ENCODE measurements at regions not wholly inside any gene's neighbourhood (a gene's known extent, or its start where the extent isn't known, plus 50 kb on each side); places are given as distances from the start of the nearest gene placed in this dataset.
"Not testable (repeated sequence)": the region's sequence is repeated elsewhere in the genome, so short reads cannot be mapped to it uniquely, and the experiment has no call there.

DNA sequence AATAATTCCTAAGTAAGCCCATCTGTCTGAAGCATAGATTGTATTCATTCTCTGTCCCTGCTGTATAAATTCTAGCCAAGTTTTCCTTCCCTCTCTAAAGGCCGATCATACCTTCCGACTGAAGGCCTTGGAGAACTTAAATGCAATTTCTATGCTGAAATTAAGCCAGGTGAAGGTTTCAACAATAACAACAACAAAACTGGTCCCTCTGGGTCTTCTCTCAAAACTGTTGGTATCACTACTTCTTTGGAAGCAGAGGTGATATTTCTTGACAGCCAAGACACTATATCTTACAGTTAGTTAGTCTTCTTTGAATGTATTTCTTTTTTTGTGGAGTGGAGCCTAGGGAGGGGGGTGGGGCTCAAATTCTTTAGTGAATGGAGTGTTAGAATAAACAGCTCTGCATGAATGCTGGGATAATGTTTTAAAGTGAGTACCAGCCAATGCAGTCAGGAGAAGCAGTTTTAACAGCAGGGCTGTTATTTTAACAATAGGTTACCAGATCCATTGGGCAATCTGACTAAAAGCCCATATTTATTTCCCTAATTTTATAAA is 508.9 kb downstream of the EBF1 start:
- DNase-seq (ENCODE audit: low spot score) = no peak
- TF ChIP-seq, protein P1, sequence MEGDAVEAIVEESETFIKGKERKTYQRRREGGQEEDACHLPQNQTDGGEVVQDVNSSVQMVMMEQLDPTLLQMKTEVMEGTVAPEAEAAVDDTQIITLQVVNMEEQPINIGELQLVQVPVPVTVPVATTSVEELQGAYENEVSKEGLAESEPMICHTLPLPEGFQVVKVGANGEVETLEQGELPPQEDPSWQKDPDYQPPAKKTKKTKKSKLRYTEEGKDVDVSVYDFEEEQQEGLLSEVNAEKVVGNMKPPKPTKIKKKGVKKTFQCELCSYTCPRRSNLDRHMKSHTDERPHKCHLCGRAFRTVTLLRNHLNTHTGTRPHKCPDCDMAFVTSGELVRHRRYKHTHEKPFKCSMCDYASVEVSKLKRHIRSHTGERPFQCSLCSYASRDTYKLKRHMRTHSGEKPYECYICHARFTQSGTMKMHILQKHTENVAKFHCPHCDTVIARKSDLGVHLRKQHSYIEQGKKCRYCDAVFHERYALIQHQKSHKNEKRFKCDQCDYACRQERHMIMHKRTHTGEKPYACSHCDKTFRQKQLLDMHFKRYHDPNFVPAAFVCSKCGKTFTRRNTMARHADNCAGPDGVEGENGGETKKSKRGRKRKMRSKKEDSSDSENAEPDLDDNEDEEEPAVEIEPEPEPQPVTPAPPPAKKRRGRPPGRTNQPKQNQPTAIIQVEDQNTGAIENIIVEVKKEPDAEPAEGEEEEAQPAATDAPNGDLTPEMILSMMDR (IDR thresholded peaks at IDR 0.05) = no peak
- Histone ChIP-seq H3K36me3 (no peaks in the 10 kb centered on the region), H3K4me3 (no peak overlapping the region), H3K27ac (no peak overlapping the region), H3K27me3 (no peaks in the 10 kb centered on the region), H3K4me1 (peaks cover 0 to 11% of the 10 kb centered on the region in 2 donors), H3K9me3 (peaks cover 0 to 2% of the 10 kb centered on the region in 2 donors)

DNA sequence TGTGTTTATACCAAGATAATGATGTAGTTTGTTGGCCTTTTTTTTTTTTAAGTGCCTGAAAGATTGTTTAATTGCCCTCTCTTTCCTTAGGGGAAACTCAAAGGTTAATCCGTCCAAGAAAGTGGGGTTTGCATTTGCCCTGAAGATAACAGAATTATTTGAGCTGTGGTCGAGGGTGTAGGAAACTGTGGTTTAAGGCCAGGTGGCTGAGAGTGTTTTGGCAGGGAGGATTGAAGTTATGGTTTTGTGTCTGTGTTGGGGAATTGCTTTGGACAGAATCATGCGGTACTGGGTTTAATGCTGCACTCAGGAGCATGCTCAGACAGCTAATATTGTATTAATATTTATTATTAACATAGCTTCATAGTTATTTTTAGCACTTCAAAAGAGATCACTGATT is 509.8 kb downstream of the EBF1 start:
- H3K9me3 ChIP-seq = peaks cover 0 to 10% of the 10 kb centered on the region in 2 donors
- peaks cover 0 to 11% of the 10 kb centered on the region in 2 donors for H3K4me1 ChIP-seq
- no peak overlapping the region for H3K27ac ChIP-seq
- H3K36me3 ChIP-seq = no peaks in the 10 kb centered on the region
- TF ChIP-seq, protein P1 (IDR thresholded peaks at IDR 0.05) = no peak
- H3K4me3 ChIP-seq = no peak overlapping the region
- H3K27me3 ChIP-seq = no peaks in the 10 kb centered on the region
- DNase-seq (ENCODE audit: low spot score) = no peak

DNA sequence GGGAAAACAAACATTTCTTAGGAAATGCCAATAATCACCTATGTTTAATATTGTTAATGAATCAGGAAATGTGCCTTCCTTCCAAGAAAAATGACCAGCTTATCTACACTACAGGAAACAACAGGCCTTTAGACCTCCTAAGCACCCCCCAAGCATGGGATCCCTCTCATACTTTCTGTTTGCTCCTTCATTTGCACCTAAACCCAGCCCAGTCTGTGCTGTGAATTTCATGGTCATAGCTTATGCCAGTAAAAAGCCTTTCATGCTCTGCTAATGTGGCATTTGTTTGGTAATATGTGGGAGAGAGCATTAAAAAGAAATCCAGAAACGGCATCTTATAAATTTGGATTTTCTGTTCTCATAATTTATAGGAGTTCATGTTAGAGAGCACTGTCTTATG is 511.1 kb downstream of the EBF1 start:
- H3K27ac ChIP-seq = no peak overlapping the region
- no peaks in the 10 kb centered on the region for H3K36me3 ChIP-seq
- TF ChIP-seq, protein P1 (IDR thresholded peaks at IDR 0.05) = no peak
- H3K9me3 ChIP-seq = peaks cover 0 to 14% of the 10 kb centered on the region in 2 donors
- no peak overlapping the region for H3K4me3 ChIP-seq
- no peak for DNase-seq (ENCODE audit: low spot score)
- H3K27me3 ChIP-seq = no peaks in the 10 kb centered on the region
- peaks cover 0 to 11% of the 10 kb centered on the region in 2 donors for H3K4me1 ChIP-seq

DNA sequence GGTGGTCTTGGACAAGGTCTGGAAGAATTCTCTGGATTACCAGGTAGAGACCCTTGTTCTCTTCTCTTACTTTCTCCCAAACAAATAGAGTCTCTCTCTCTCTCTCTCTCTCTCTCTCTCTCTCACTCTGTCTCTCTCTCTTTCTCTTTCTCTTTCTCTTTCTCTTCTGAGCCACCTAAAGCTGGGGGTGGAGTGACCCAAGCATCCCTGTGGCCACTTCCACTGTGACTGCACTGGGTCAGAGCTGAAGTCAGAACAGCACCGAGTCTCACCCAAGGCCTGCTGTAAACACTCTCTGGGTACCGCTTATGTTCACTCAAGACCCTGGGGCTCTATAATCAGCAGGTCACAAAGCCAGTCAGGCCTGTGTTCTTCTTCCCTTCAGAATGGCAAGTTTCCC is 513.7 kb downstream of the EBF1 start:
- Histone ChIP-seq H3K9me3 (peaks cover 0 to 18% of the 10 kb centered on the region in 2 donors), H3K27ac (no peak overlapping the region), H3K36me3 (no peaks in the 10 kb centered on the region), H3K4me3 (no peak overlapping the region), H3K4me1 (peaks cover 0 to 4% of the 10 kb centered on the region in 2 donors), H3K27me3 (no peaks in the 10 kb centered on the region)
- no peak for DNase-seq (ENCODE audit: low spot score)
- TF ChIP-seq, protein P1 (IDR thresholded peaks at IDR 0.05) = no peak

DNA sequence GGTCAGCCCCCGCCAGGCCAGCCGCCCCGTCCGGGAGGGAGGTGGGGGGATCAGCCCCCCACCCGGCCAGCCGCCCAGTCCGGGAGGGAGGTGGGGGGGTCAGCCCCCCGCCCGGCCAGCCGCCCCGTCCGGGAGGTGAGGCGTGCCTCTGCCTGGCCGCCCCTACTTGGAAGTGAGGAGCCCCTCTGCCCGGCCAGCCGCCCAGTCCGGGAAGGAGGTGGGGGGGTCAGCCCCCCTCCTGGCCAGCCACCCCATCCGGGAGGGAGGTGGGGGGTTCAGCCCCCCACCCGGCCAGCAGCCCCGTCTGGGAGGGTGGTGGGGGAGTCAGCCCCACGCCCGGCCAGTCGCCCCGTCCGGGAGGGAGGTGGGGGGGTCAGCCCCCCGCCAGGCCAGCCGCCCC is 517.0 kb downstream of the EBF1 start:
- not testable (repeated sequence) for H3K27ac ChIP-seq; H3K4me3 ChIP-seq; H3K4me1 ChIP-seq; DNase-seq (ENCODE audit: low spot score); H3K27me3 ChIP-seq; H3K36me3 ChIP-seq
- peaks cover 0 to 18% of the 10 kb centered on the region in 2 donors for H3K9me3 ChIP-seq

DNA sequence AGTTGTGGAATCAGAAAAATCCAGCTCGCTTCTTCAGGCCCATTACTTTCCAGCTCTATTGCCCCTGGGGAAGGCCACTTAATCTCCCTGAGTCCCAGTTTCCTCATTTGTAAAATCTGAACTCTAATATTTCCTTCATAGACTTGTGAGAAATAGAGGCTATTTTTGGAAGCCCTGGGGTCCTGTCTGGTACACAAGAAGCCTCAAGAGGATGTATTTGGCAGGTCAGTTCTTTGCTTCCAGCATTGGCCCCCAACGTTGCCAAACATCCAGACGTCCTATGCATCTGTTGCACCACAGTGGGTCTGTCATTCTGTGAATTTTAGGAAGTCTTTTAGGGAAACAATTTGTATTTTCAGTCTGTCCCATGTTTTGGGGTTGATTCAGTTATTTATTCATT is 525.9 kb downstream of the EBF1 start:
- TF ChIP-seq, protein P1 (IDR thresholded peaks at IDR 0.05) = no peak
- Histone ChIP-seq H3K36me3 (no peaks in the 10 kb centered on the region), H3K9me3 (no peaks in the 10 kb centered on the region), H3K27ac (no peak overlapping the region), H3K27me3 (no peaks in the 10 kb centered on the region), H3K4me1 (no peaks in the 10 kb centered on the region), H3K4me3 (no peak overlapping the region)
- DNase-seq (ENCODE audit: low spot score) = no peak
